ENCODE measurements at regions not wholly inside any gene's neighbourhood (a gene's known extent, or its start where the extent isn't known, plus 50 kb on each side); places are given as distances from the start of the nearest gene placed in this dataset.

DNA sequence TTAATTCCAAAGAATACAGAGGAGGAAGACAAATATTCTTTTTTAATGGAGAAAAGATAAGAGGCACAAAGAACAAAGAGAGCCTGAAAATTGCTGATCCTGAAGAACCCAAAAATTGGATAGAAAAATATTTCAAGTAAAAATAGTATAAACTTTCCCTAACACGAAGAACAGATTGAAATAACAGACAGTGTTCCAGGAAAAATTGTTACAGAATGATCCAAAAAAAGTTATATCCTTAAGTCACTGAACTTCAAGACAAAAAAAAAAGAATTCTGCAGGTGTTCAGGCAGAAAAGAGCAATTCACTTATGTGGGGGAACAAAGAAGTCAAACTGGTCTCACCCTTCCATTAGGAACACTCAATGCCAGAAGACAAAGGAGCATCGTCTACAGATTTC is 160.2 kb downstream of the KLF12 start:
- DNase-seq (ENCODE audit: low read depth), result no peak
- no peak overlapping the region for H3K4me3 ChIP-seq (replicated peaks; ENCODE audit: low read depth, low read length)
- TF ChIP-seq, protein P1, sequence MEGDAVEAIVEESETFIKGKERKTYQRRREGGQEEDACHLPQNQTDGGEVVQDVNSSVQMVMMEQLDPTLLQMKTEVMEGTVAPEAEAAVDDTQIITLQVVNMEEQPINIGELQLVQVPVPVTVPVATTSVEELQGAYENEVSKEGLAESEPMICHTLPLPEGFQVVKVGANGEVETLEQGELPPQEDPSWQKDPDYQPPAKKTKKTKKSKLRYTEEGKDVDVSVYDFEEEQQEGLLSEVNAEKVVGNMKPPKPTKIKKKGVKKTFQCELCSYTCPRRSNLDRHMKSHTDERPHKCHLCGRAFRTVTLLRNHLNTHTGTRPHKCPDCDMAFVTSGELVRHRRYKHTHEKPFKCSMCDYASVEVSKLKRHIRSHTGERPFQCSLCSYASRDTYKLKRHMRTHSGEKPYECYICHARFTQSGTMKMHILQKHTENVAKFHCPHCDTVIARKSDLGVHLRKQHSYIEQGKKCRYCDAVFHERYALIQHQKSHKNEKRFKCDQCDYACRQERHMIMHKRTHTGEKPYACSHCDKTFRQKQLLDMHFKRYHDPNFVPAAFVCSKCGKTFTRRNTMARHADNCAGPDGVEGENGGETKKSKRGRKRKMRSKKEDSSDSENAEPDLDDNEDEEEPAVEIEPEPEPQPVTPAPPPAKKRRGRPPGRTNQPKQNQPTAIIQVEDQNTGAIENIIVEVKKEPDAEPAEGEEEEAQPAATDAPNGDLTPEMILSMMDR (IDR thresholded peaks at IDR 0.05; ENCODE audit: low read length, missing control alignments), result no peak

DNA sequence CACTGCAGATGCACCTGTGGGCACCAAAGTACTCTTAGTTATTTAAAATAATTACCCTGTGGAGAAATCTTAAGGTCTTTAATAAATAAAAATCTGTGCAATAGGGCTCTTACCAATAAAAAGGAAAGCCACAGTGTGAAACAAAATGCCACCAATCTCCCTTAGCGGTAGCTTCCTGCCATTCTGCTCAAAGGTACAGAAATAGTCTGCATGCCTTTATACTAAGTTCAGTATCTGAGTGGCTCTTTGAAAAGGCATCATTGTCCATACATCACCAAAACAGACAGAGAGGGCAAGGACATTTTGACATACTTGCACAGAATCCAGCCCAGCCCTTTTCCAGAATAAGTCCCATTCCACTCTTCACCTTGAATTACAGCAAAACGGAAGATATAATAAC is 161.0 kb downstream of the KLF12 start:
- TF ChIP-seq, protein P1 (IDR thresholded peaks at IDR 0.05; ENCODE audit: low read length, missing control alignments), result no peak
- DNase-seq (ENCODE audit: low read depth), result no peak
- H3K4me3 ChIP-seq (replicated peaks; ENCODE audit: low read depth, low read length), result no peak overlapping the region

DNA sequence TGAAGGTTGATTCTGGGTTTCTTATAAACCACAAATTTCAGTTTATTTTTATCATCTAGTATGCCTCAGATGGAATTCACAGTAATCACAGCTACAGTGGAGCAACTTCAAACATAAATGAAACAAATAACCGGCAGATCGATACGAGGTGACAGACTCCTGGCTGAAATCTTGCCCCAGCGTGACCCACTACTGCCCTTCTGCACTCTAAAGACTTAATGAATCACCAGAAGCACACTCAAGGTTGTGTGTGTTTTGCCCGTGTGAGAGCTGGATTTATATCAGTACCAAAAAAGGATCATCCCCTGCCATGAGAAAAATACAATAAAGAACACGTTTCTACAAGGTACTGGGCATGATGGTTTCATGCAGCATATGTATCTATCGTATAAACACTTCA is 161.7 kb downstream of the KLF12 start:
- TF ChIP-seq, protein P1 (IDR thresholded peaks at IDR 0.05; ENCODE audit: low read length, missing control alignments), result no peak
- no peak overlapping the region for H3K4me3 ChIP-seq (replicated peaks; ENCODE audit: low read depth, low read length)
- no peak for DNase-seq (ENCODE audit: low read depth)

DNA sequence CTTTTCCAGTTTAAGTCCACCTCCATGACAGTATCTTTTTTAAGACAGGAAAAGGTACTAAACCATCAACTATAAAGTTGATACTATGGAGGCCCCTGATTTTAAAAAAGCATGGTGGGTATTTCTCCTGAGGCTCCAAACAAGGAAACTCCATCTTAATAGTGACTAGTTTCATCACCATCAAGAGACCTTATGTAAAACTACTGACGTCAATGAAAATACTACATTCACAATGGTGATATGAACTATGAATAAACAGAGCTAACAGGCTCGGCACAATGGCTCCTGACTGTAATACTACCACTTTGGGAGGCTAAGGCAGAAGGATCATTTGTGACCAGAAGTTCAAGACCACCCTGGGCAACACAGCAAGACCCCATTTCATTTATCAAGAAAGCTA is 162.7 kb downstream of the KLF12 start:
- no peak for DNase-seq (ENCODE audit: low read depth)
- TF ChIP-seq, protein P1 (IDR thresholded peaks at IDR 0.05; ENCODE audit: low read length, missing control alignments), result no peak
- H3K4me3 ChIP-seq (replicated peaks; ENCODE audit: low read depth, low read length), result no peak overlapping the region

DNA sequence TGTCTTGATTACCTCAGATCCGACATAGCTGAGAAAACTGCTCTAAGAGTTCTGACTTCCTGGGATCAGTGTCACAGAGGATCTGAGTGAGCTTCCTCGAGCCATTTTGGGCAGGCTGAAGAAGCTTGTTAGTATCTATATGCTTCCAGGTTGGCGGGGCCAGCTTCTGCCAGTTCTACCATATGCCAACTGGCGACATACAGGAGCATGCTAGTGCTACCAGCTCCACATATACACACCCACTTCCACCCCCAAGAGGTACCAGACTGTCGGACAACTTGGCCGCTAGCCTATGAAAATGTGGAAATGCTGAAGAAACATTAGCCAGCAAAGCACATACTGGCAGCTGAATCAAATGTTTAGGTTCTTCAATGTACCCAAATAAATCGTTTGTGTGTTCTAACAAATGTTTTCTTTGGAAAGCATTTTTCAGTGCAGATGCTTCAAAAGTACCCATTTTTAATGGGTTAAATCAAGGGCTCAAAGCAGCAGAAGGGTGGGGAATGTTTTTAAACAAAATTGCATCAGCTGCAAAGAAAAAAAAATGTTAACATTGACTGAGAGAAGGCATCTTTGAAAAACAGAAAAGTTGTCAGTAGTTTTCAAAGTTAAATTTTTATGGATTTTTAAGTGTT is 163.7 kb downstream of the KLF12 start:
- no peak for DNase-seq (ENCODE audit: low read depth)
- no peak overlapping the region for H3K4me3 ChIP-seq (replicated peaks; ENCODE audit: low read depth, low read length)
- TF ChIP-seq, protein P1 (IDR thresholded peaks at IDR 0.05; ENCODE audit: low read length, missing control alignments), result no peak

DNA sequence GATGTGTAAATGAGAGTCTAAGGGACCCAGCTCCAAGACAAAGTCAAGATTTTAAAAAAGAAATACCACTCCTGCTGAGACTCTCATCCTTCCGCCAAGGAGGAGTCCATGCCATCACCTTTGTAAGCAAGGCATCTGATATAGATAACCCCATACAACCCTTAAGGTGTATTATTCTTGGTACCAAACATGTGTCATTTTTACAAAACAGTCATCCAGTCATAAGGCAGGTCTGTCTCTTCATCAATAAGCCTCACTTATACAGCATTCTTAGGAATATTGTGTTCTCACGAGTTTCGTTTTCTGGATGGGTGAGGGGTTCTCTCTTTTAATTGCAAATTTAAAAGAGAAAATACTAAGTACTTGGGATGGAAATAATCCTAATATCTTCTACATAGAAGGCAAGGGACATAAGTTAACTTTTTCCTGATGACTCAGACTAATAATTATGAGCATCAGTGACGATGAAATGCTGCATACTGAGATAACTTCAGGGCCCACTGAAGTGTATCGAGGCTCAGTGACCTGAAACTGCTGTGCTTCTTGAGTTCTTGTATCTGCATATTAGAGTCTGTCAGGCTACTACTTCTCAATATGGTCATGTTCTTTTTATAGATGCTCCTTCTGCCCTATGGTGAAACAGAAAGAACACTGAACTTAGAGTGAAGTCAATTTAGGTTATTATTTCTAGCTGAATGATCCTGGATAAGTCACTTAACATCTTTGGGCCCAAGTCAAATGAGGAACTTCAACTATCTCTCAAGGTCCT is 166.6 kb downstream of the KLF12 start:
- TF ChIP-seq, protein P1 (IDR thresholded peaks at IDR 0.05; ENCODE audit: low read length, missing control alignments), result no peak
- no peak for DNase-seq (ENCODE audit: low read depth)

More for the DNA sequence above, 166.6 kb downstream of the KLF12 start:
- H3K4me3 ChIP-seq (replicated peaks; ENCODE audit: low read depth, low read length), result no peak overlapping the region

All from fibroblast of pulmonary artery (primary cell).